ENCODE measurements at regions not wholly inside any gene's neighbourhood (a gene's known extent, or its start where the extent isn't known, plus 50 kb on each side); places are given as distances from the start of the nearest gene placed in this dataset.
"Not testable (repeated sequence)": the region's sequence is repeated elsewhere in the genome, so short reads cannot be mapped to it uniquely, and the experiment has no call there.

DNA sequence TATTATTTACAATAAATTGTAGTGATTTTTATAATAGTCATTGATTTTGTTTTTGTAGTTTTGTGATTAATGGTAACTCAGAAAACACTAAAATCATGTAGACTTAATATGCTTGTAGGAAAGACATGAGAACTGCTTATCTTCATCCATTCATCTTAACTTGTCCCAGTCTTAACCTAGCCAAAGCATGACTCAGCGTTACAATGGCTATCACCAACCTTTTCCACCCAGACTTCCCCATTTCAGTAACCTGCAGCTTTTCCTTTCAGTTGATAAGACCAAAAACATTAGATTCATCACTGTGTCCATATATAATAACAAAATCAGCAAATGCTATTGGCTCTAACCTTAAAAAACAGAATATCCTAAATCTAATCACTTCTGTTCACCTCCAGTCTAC is 106.2 kb upstream of the KLF8 start:
- no peaks in the 10 kb centered on the region for H3F3A ChIP-seq (ENCODE audit: insufficient read depth, low read length)
- no peak overlapping the region for H3K27ac ChIP-seq (ENCODE audit: low read depth, low read length, poor library complexity, severe bottlenecking)
- no peaks in the 10 kb centered on the region for H3K9me3 ChIP-seq (ENCODE audit: low read length)
- no peak overlapping the region for H3K4me2 ChIP-seq (ENCODE audit: low read length)
- no peaks in the 10 kb centered on the region for H3K27me3 ChIP-seq (ENCODE audit: insufficient read depth, low read length)
- no peaks in the 10 kb centered on the region for H3K4me1 ChIP-seq (ENCODE audit: insufficient read depth, low read length, severe bottlenecking)
- H4K20me1 ChIP-seq (ENCODE audit: insufficient read depth, low read length) = no peaks in the 10 kb centered on the region
- H3K79me2 ChIP-seq (ENCODE audit: insufficient read depth, low read length) = no peaks in the 10 kb centered on the region
- no peak overlapping the region for H2AFZ ChIP-seq (ENCODE audit: low read length)
- no peak for TF ChIP-seq EZH2 (IDR thresholded peaks at IDR 0.05; ENCODE audit: borderline replicate concordance, low read length)
- TF ChIP-seq, protein P1, sequence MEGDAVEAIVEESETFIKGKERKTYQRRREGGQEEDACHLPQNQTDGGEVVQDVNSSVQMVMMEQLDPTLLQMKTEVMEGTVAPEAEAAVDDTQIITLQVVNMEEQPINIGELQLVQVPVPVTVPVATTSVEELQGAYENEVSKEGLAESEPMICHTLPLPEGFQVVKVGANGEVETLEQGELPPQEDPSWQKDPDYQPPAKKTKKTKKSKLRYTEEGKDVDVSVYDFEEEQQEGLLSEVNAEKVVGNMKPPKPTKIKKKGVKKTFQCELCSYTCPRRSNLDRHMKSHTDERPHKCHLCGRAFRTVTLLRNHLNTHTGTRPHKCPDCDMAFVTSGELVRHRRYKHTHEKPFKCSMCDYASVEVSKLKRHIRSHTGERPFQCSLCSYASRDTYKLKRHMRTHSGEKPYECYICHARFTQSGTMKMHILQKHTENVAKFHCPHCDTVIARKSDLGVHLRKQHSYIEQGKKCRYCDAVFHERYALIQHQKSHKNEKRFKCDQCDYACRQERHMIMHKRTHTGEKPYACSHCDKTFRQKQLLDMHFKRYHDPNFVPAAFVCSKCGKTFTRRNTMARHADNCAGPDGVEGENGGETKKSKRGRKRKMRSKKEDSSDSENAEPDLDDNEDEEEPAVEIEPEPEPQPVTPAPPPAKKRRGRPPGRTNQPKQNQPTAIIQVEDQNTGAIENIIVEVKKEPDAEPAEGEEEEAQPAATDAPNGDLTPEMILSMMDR (IDR thresholded peaks at IDR 0.05; ENCODE audit: low read length) = no peak
- no peak overlapping the region for H3K4me3 ChIP-seq (ENCODE audit: low read depth, low read length, poor library complexity, severe bottlenecking)
- no peaks in the 10 kb centered on the region; the same call in 1 of the 2 replicates for H3K36me3 ChIP-seq (ENCODE audit: insufficient read depth, low read length)
- H3K9me2 ChIP-seq (ENCODE audit: low read depth, low read length) = no peaks in the 10 kb centered on the region
- no peak overlapping the region for H3K9ac ChIP-seq (ENCODE audit: low read length)

GRCh38 chrX:56130031-56130430 is 102.1 kb upstream of the KLF8 start:
- Histone ChIP-seq H3K9ac (ENCODE audit: low read length) (no peak overlapping the region), H3K79me2 (ENCODE audit: insufficient read depth, low read length) (no peaks in the 10 kb centered on the region), H3K36me3 (ENCODE audit: insufficient read depth, low read length) (no peaks in the 10 kb centered on the region; the same call in 1 of the 2 replicates), H3K27ac (ENCODE audit: low read depth, low read length, poor library complexity, severe bottlenecking) (no peak overlapping the region), H2AFZ (ENCODE audit: low read length) (no peak overlapping the region), H3K9me3 (ENCODE audit: low read length) (no peaks in the 10 kb centered on the region), H3K27me3 (ENCODE audit: insufficient read depth, low read length) (no peaks in the 10 kb centered on the region), H3K9me2 (ENCODE audit: low read depth, low read length) (no peaks in the 10 kb centered on the region), H3K4me1 (ENCODE audit: insufficient read depth, low read length, severe bottlenecking) (no peaks in the 10 kb centered on the region), H4K20me1 (ENCODE audit: insufficient read depth, low read length) (no peaks in the 10 kb centered on the region), H3K4me2 (ENCODE audit: low read length) (no peak overlapping the region), H3F3A (ENCODE audit: insufficient read depth, low read length) (no peaks in the 10 kb centered on the region), H3K4me3 (ENCODE audit: low read depth, low read length, poor library complexity, severe bottlenecking) (no peak overlapping the region)
- TF ChIP-seq, protein P1 (IDR thresholded peaks at IDR 0.05; ENCODE audit: low read length) = no peak
- no peak for TF ChIP-seq EZH2 (IDR thresholded peaks at IDR 0.05; ENCODE audit: borderline replicate concordance, low read length)

DNA sequence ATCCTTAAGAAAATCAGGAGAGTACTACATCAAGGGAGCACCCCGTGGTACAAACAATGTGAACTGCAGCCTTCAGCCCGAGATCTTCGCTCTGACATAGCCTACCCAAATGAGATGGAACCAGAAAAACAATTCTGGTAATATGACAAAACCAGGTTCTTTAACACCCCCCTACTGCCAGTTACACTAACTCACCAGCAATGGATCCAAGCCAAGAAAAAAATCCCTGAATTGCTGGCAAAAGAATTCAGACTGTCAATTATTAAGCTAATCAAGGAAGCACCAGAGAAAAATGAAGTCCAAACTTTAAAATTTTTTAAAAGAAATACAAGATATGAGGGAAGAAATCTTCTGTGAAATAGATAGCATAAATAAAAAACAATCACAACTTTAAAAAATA is 101.7 kb upstream of the KLF8 start:
- H3F3A ChIP-seq (ENCODE audit: insufficient read depth, low read length) = no peaks in the 10 kb centered on the region
- no peak for TF ChIP-seq EZH2 (IDR thresholded peaks at IDR 0.05; ENCODE audit: borderline replicate concordance, low read length)
- TF ChIP-seq, protein P1 (IDR thresholded peaks at IDR 0.05; ENCODE audit: low read length) = no peak
- H3K27me3 ChIP-seq (ENCODE audit: insufficient read depth, low read length) = no peaks in the 10 kb centered on the region
- H3K27ac ChIP-seq (ENCODE audit: low read depth, low read length, poor library complexity, severe bottlenecking) = no peak overlapping the region
- H3K4me3 ChIP-seq (ENCODE audit: low read depth, low read length, poor library complexity, severe bottlenecking) = no peak overlapping the region
- no peaks in the 10 kb centered on the region; the same call in 1 of the 2 replicates for H3K36me3 ChIP-seq (ENCODE audit: insufficient read depth, low read length)
- no peaks in the 10 kb centered on the region for H3K9me3 ChIP-seq (ENCODE audit: low read length)
- no peaks in the 10 kb centered on the region for H4K20me1 ChIP-seq (ENCODE audit: insufficient read depth, low read length)
- no peak overlapping the region for H2AFZ ChIP-seq (ENCODE audit: low read length)
- H3K9ac ChIP-seq (ENCODE audit: low read length) = no peak overlapping the region
- no peak overlapping the region for H3K4me2 ChIP-seq (ENCODE audit: low read length)
- no peaks in the 10 kb centered on the region for H3K9me2 ChIP-seq (ENCODE audit: low read depth, low read length)
- no peaks in the 10 kb centered on the region for H3K79me2 ChIP-seq (ENCODE audit: insufficient read depth, low read length)
- no peaks in the 10 kb centered on the region for H3K4me1 ChIP-seq (ENCODE audit: insufficient read depth, low read length, severe bottlenecking)

- H3K9me3 ChIP-seq (ENCODE audit: low read length); H3K4me3 ChIP-seq (ENCODE audit: low read depth, low read length, poor library complexity, severe bottlenecking); H3F3A ChIP-seq (ENCODE audit: insufficient read depth, low read length); H3K9me2 ChIP-seq (ENCODE audit: low read depth, low read length); H4K20me1 ChIP-seq (ENCODE audit: insufficient read depth, low read length); H3K27ac ChIP-seq (ENCODE audit: low read depth, low read length, poor library complexity, severe bottlenecking); H3K4me2 ChIP-seq (ENCODE audit: low read length); H3K79me2 ChIP-seq (ENCODE audit: insufficient read depth, low read length); H3K4me1 ChIP-seq (ENCODE audit: insufficient read depth, low read length, severe bottlenecking); H3K36me3 ChIP-seq (ENCODE audit: insufficient read depth, low read length); H3K27me3 ChIP-seq (ENCODE audit: insufficient read depth, low read length); H2AFZ ChIP-seq (ENCODE audit: low read length); H3K9ac ChIP-seq (ENCODE audit: low read length): not testable (repeated sequence)
These were observed 68.0 kb upstream of the KLF8 start for GRCh38 chrX:56164135-56164534.

All from OCI-LY1 (cell line).